22Rv1 (cell line): ENCODE measurements at regions not wholly inside any gene's neighbourhood (a gene's known extent, or its start where the extent isn't known, plus 50 kb on each side); places are given as distances from the start of the nearest gene placed in this dataset.
"Not testable (repeated sequence)": the region's sequence is repeated elsewhere in the genome, so short reads cannot be mapped to it uniquely, and the experiment has no call there.

Experiments
- H3K27ac ChIP-seq: fragments of 450-650 bp; 2 replicates; pipeline ENCODE4 v1.5.1; 2017
- ZFX ChIP-seq: fragments of 450-650 bp; IDR thresholded peaks from 2 replicates; pipeline ENCODE4 v1.6.1; 2017; ENCODE audit warnings: antibody characterized with exemption, borderline replicate concordance
- TF ChIP-seq, protein P1 (sequence below): fragments of 450-650 bp; IDR thresholded peaks from 2 replicates; pipeline ENCODE4 v1.5.1; 2017; ENCODE audit warnings: mild to moderate bottlenecking

GRCh38 chr1:91098299-91098906 is 76.6 kb upstream of the ZNF644 start:
- H3K27ac ChIP-seq, result no peak overlapping the region

GRCh38 chr1:91095321-91095720 is 73.5 kb upstream of the ZNF644 start:
- H3K27ac ChIP-seq, result not testable (repeated sequence)

More at GRCh38 chr1:91098299-91098906, 76.6 kb upstream of the ZNF644 start:
- TF ChIP-seq, protein P1, sequence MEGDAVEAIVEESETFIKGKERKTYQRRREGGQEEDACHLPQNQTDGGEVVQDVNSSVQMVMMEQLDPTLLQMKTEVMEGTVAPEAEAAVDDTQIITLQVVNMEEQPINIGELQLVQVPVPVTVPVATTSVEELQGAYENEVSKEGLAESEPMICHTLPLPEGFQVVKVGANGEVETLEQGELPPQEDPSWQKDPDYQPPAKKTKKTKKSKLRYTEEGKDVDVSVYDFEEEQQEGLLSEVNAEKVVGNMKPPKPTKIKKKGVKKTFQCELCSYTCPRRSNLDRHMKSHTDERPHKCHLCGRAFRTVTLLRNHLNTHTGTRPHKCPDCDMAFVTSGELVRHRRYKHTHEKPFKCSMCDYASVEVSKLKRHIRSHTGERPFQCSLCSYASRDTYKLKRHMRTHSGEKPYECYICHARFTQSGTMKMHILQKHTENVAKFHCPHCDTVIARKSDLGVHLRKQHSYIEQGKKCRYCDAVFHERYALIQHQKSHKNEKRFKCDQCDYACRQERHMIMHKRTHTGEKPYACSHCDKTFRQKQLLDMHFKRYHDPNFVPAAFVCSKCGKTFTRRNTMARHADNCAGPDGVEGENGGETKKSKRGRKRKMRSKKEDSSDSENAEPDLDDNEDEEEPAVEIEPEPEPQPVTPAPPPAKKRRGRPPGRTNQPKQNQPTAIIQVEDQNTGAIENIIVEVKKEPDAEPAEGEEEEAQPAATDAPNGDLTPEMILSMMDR, result no peak
- no peak for TF ChIP-seq ZFX

- TF ChIP-seq, protein P1, result no peak
- no peak for TF ChIP-seq ZFX
- H3K27ac ChIP-seq, result no peak overlapping the region
Measured at GRCh38 chr1:91092503-91092902, 70.7 kb upstream of the ZNF644 start.

DNA sequence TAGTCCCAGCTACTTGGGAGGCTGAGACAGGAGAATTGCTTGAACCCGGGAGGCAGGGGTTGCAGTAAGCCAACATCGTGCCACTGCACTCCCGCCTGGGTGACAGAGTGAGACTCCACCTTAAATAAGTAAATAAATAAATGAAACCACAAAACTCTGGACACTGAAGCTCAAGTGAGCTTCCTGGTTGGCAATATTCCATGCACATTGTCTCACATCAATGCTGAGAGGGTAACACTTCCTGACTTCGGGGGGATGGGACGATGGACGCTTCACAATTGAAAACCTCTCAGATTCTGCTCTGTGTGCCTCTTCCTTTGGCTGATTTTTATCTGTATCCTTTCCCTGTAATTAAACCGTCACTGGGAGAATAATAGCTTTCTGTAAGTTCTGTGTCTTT is 70.0 kb upstream of the ZNF644 start:
- no peak for TF ChIP-seq ZFX
- TF ChIP-seq, protein P1, result no peak
- no peak overlapping the region for H3K27ac ChIP-seq

DNA sequence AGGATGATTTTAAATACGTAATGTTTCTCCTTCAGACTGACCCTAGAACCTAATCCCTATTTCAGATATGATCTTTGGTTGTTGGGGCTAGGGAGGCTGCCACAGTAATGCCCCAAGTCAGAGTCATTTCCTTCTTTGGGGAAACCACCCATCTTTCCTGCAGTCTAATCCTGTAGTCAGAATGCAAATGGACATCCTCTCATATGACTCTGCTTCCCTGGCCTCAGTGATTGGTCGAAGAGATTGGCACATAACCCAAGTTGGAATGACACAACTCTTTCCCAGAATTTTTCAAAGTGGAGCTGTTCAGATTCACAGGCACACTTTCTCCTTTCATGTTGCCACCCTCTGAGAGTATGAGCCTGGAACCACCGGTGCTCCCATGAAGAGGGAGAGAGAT is 58.8 kb upstream of the ZNF644 start:
- TF ChIP-seq, protein P1, result no peak
- H3K27ac ChIP-seq, result no peak overlapping the region

- TF ChIP-seq ZFX, result no peak
- TF ChIP-seq, protein P1, result no peak
- H3K27ac ChIP-seq, result no peak overlapping the region
Measured at GRCh38 chr1:91078859-91079258, 57.0 kb upstream of the ZNF644 start.

DNA sequence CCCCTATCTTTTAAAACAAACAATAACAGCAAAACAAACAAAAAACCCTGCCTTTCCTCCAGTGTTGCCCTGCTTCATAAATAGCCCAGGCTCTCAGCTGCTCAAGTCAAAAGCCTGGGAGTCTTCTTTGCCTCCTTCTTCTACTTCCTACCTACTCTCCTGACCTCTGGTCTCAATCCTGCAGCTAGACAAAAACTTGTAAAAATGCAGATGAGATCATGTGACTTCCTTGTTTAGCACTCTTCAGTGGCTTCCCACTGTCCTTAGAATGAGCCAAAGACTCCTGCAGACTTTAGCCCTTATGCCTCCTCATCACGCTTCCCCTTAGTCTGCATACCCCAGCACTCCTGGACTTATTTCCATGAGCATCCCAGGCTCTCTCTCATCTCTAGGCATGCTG is 55.0 kb upstream of the ZNF644 start:
- TF ChIP-seq ZFX, result no peak
- TF ChIP-seq, protein P1, result no peak
- no peak overlapping the region for H3K27ac ChIP-seq
